PC-3 (cell line): ENCODE measurements at regions not wholly inside any gene's neighbourhood (a gene's known extent, or its start where the extent isn't known, plus 50 kb on each side); places are given as distances from the start of the nearest gene placed in this dataset.
"Not testable (repeated sequence)": the region's sequence is repeated elsewhere in the genome, so short reads cannot be mapped to it uniquely, and the experiment has no call there.

ENCODE experiments used
- ATAC-seq: fragments of 200-7000 bp; cut with Tn5 transposase; 2 replicates; pipeline ENCODE4 v1.9.1; 2020; ENCODE audit warnings: mild to moderate bottlenecking, moderate library complexity
- BruUV-seq: library from RNA; stranded (reverse); fragments of 400-500 nt; replicated peaks from 2 replicates; lab custom pipeline; 2021; lab: Mats Ljungman, UMichigan
- CTCF ChIA-PET: fragments of 300-600 bp; sonication (Branson Sonifier 250); formaldehyde crosslinking; loops from one replicate; lab custom pipeline; 2022; ENCODE audit warnings: antibody characterized with exemption; lab: Charles Lee
- POLR2A ChIA-PET: fragments of 300-600 bp; sonication (Branson Sonifier 250); formaldehyde crosslinking; loops from one replicate; lab custom pipeline; 2022; ENCODE audit warnings: antibody characterized with exemption; ENCODE audit not compliant: unreplicated experiment; lab: Charles Lee
- DNase-seq: peaks from one replicate; pipeline ENCODE4 v3.0.0-alpha.2; 2015
- H2AFZ ChIP-seq: fragments of 300-600 bp; sonication (generic); 2 replicates; pipeline ENCODE4 v1.6.0; 2016; ENCODE audit warnings: antibody characterized with exemption, low read length
- H3F3A ChIP-seq: fragments of 300-600 bp; sonication (generic); one replicate; pipeline ENCODE4 v1.6.0; 2017; ENCODE audit warnings: antibody characterized with exemption, low read length, control low read depth, mild to moderate bottlenecking; ENCODE audit not compliant: unreplicated experiment
- H3K27ac ChIP-seq: fragments of 300-600 bp; sonication (generic); 2 replicates; pipeline ENCODE4 v1.5.1; 2016; ENCODE audit warnings: mild to moderate bottlenecking, low read length
- H3K27me3 ChIP-seq: fragments of 300-600 bp; sonication (generic); 2 replicates; pipeline ENCODE4 v1.6.1; 2016; ENCODE audit warnings: low read length, mixed read lengths
- H3K36me3 ChIP-seq: fragments of 300-600 bp; sonication (generic); 2 replicates; pipeline ENCODE4 v1.6.1; 2016; ENCODE audit warnings: low read depth, mixed run types, low read length, mixed read lengths
- H3K4me1 ChIP-seq: fragments of 300-600 bp; sonication (generic); 2 replicates; pipeline ENCODE4 v1.5.1; 2016; ENCODE audit warnings: low read length; ENCODE audit not compliant: insufficient read depth
- H3K4me2 ChIP-seq: fragments of 300-600 bp; sonication (generic); 2 replicates; pipeline ENCODE4 v1.6.0; 2016; ENCODE audit warnings: low read length
- H3K4me3 ChIP-seq: fragments of 300-600 bp; sonication (generic); 2 replicates; pipeline ENCODE4 v1.5.1; 2016; ENCODE audit warnings: mild to moderate bottlenecking, low read length, mixed read lengths
- H3K79me2 ChIP-seq: fragments of 300-600 bp; sonication (generic); 2 replicates; pipeline ENCODE4 v1.6.1; 2017; ENCODE audit warnings: low read length, mixed read lengths
- H3K9ac ChIP-seq: fragments of 300-600 bp; sonication (generic); 2 replicates; pipeline ENCODE4 v1.6.0; 2016; ENCODE audit warnings: mild to moderate bottlenecking, low read length
- H3K9me2 ChIP-seq: fragments of 300-600 bp; sonication (generic); replicated peaks from 2 replicates; pipeline ENCODE4 v1.6.1; 2016; ENCODE audit warnings: mixed run types, low read length, mixed read lengths
- H3K9me3 ChIP-seq: fragments of 300-600 bp; sonication (generic); 2 replicates; pipeline ENCODE4 v1.6.1; 2016; ENCODE audit warnings: low read length, mixed read lengths
- H4K20me1 ChIP-seq: fragments of 300-600 bp; sonication (generic); 2 replicates; pipeline ENCODE4 v1.6.1; 2016; ENCODE audit warnings: low read length, mixed read lengths
- CTCF ChIP-seq: fragments of 300-600 bp; sonication (generic); conservative IDR thresholded peaks from 2 replicates; pipeline ENCODE4 v1.5.1; 2017; ENCODE audit warnings: antibody characterized with exemption, low read depth, mild to moderate bottlenecking, low read length
- EZH2 ChIP-seq: fragments of 300-600 bp; sonication (generic); IDR thresholded peaks from one replicate; pipeline ENCODE4 v1.6.1; 2017; ENCODE audit warnings: antibody characterized with exemption, mild to moderate bottlenecking, low read length; ENCODE audit not compliant: unreplicated experiment
- EZH2phosphoT487 ChIP-seq: fragments of 300-600 bp; sonication (generic); IDR thresholded peaks from 2 replicates; pipeline ENCODE4 v1.6.1; 2018; ENCODE audit warnings: mild to moderate bottlenecking, antibody characterized with exemption, low read length, borderline replicate concordance
- intact Hi-C: fragments of 100-400 bp; cut with micrococcal nuclease; formaldehyde crosslinking; loops from 2 replicates; pipeline ENCODE4 v1.9.0; 2023

DNA sequence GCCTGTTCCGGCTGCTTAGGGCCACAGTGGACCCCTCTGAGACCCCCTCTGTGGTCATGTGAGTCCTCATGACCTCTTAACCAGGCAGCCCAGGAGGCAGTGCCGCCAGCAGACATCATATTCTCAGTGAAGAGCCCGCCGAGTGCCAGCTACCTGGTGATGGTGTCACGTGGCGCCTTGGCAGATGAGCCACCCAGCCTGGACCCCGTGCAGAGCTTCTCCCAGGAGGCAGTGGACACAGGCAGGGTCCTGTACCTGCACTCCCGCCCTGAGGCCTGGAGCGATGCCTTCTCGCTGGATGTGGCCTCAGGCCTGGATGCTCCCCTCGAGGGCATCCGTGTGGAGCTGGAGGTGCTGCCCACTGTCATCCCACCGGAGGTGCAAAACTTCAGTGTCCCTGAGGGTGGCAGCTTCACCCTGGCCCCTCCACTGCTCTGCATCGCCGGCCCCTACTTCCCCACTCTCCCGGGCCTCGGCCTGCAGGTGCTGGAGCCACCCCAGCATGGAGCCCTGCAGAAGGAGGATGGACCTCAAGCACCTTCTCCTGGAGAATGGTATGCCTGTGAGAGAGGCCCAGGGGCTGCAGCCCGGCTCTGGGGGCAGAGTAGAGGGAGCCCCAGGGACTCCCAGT lies 176.1 kb downstream of the TBC1D2B start:
- Histone ChIP-seq H3K27ac (no peak overlapping the region), H3K36me3 (no peaks in the 10 kb centered on the region), H3K9me2 (no peaks in the 10 kb centered on the region), H3K4me2 (no peak overlapping the region), H2AFZ (no peak overlapping the region), H3K27me3 (no peaks in the 10 kb centered on the region), H3K4me1 (no peaks in the 10 kb centered on the region), H4K20me1 (no peaks in the 10 kb centered on the region), H3K79me2 (no peaks in the 10 kb centered on the region), H3K9ac (no peak overlapping the region), H3K9me3 (no peaks in the 10 kb centered on the region), H3K4me3 (no peak overlapping the region), H3F3A (no peaks in the 10 kb centered on the region)
- no peak for DNase-seq
- intact Hi-C loops, result no loop called here
- no peak for ATAC-seq
- ChIA-PET POLR2A (no interaction called here), CTCF (no interaction called here)
- no TSS peak for BruUV-seq
- TF ChIP-seq EZH2 (no peak), CTCF (no peak), EZH2phosphoT487 (no peak)

DNA sequence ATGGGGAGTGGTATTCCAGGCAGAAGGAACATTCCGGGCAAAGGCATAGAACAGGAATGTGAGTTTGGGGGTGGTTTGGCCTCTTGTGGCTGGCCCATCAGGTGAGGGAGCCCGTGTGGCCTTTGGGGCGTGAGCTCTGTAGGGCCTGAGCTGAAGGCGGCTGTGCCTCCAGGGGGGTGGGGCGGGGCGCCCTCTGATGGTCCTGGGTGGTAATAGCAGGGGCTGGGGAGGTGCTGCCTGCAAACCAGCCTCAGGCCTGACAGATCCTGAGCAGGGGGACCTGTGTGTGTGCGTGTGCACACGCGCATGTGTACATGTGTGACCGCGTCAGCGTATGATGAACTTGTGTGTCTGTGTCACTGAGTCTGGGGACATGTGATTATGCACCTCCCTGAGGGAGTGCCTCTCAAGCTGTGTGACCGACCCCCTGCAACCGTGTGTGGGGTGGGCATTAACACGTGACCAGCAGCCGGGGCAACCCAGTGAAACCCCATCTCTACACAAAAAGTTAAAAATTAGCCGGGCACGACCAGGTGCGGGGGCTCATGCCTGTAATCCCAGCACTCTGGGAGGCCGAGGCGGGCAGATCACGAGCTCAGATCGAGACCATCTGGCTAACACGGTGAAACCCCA lies 177.1 kb downstream of the TBC1D2B start:
- H3K9me3 ChIP-seq, H4K20me1 ChIP-seq, H3K27me3 ChIP-seq, H3K36me3 ChIP-seq, H3K27ac ChIP-seq, H3F3A ChIP-seq, H3K79me2 ChIP-seq, H3K4me2 ChIP-seq, POLR2A ChIA-PET, CTCF ChIA-PET, H3K9ac ChIP-seq, H3K4me1 ChIP-seq, H3K9me2 ChIP-seq, BruUV-seq, intact Hi-C loops, H2AFZ ChIP-seq, H3K4me3 ChIP-seq: not testable (repeated sequence)
- DNase-seq (peak; percentile 29), ATAC-seq (peak; percentile 22; the same call in 1 of the 2 replicates)
- TF ChIP-seq CTCF, result peak; percentile 43; the same call in 1 of the 2 replicates

- H3F3A ChIP-seq, H3K9ac ChIP-seq, H3K4me2 ChIP-seq, H3K27me3 ChIP-seq, H3K4me3 ChIP-seq, H3K9me2 ChIP-seq, H3K9me3 ChIP-seq, H3K79me2 ChIP-seq, H3K36me3 ChIP-seq, H3K4me1 ChIP-seq, H2AFZ ChIP-seq, BruUV-seq, intact Hi-C loops, H4K20me1 ChIP-seq, ATAC-seq, CTCF ChIA-PET, DNase-seq, POLR2A ChIA-PET, H3K27ac ChIP-seq: not testable (repeated sequence)
These were observed 177.7 kb downstream of the TBC1D2B start for GRCh38 chr15:77899776-77900175.
